Dermis blood vessel endothelial cell (primary cell): ENCODE measurements at regions not wholly inside any gene's neighbourhood (a gene's known extent, or its start where the extent isn't known, plus 50 kb on each side); places are given as distances from the start of the nearest gene placed in this dataset.

Experiments
- DNase-seq: peaks from one replicate; pipeline ENCODE4 v3.0.0; 2010

- no peak for DNase-seq
Measured at GRCh38 chr2:204332706-204333105, 212.6 kb upstream of the PARD3B start.

GRCh38 chr2:204333861-204334260, 211.4 kb upstream of the PARD3B start:
- DNase-seq, result no peak

GRCh38 chr2:204335451-204336058, 209.7 kb upstream of the PARD3B start:
- DNase-seq, result no peak

DNA sequence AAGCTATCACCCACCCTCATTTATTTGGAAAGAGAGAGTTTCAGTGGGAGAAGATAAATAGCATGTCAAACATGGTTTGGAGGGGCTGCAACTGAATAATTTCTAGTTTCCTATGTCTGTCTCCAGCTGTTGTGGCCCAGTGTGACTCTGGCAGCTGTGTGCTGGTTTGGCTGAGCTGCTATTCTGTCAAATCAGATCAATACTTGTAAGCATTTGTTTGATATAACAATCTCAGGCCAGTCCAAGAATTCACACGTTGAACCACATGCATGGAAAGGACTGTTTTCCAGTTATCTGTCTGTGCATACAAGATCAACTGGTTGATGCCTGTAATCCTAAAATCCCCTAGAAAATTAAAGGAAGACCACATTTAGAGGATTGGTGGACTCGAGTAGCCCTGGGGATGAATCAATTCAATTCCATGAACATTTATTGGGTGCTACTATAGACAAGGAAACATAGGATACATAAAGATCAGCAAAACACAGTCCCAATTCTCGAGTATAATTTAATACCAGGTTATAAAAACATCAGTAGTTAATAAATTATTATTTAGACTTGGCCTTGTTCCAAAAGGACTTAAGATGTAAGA, 209.0 kb upstream of the PARD3B start:
- no peak for DNase-seq

DNA sequence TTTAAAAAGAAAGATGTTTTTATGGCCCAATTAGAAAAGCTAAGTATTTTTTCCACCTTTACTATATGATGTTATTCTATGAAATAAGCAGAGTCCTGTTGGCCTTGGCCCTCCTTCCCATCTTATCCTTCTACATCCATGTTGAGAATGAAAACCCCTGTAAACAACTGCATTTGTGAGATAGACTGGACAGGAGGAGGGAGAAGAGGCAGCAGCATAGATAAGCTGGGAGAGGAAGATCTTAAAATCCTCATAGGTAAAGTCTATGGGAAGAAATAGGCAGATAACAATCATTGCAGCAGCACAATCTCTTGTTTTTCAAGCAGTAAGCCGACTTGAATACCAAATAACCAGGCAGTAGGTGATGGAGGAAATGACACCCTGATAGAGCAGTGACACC, 207.6 kb upstream of the PARD3B start:
- no peak for DNase-seq

GRCh38 chr2:204339212-204339715, 206.0 kb upstream of the PARD3B start:
- DNase-seq, result no peak

DNA sequence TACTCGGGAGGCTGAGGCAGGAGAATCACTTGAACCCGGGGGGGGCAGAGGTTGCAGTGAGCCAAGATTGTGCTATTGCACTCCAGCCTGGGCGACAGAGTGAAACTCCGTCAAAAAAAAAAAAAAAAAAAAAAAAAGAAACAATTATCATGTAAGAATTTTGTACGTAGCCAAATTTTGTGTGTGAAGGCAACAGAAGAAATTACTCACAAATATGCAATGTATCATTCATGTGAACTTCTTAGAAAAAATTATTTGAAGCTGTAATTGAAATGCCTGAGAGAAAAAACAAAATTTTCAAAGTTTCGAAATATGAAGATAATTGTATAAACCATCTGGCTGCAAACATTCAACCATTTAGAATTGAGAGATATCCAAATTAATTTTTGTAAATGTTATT, 204.8 kb upstream of the PARD3B start:
- no peak for DNase-seq

GRCh38 chr2:204341887-204342276, 203.4 kb upstream of the PARD3B start:
- DNase-seq, result no peak

GRCh38 chr2:204343685-204344084, 201.6 kb upstream of the PARD3B start:
- DNase-seq, result no peak

- no peak for DNase-seq
Measured at GRCh38 chr2:204344119-204344518, 201.2 kb upstream of the PARD3B start.

DNA sequence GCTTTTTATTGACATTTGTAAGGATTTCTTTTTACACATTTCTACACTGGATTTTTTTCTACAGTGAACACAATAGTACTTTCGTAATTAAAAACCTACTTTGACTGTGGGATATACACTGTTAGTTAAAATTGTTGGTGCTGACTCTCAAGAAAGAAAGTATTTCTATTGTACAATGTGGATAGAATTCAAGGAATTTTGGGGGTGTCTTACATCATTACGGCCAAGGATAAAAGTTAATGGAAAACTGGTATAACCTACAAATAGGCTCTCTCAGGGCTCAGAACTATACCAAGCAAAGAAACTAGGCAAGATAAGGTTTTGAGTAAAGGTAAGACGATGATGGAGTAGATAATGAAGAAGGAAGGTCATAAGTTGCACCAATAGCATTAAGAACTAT, 198.4 kb upstream of the PARD3B start:
- no peak for DNase-seq

GRCh38 chr2:204353823-204354222, 191.5 kb upstream of the PARD3B start:
- no peak for DNase-seq

GRCh38 chr2:204354442-204354856, 190.8 kb upstream of the PARD3B start:
- no peak for DNase-seq

GRCh38 chr2:204355688-204356087, 189.6 kb upstream of the PARD3B start:
- DNase-seq, result no peak

DNA sequence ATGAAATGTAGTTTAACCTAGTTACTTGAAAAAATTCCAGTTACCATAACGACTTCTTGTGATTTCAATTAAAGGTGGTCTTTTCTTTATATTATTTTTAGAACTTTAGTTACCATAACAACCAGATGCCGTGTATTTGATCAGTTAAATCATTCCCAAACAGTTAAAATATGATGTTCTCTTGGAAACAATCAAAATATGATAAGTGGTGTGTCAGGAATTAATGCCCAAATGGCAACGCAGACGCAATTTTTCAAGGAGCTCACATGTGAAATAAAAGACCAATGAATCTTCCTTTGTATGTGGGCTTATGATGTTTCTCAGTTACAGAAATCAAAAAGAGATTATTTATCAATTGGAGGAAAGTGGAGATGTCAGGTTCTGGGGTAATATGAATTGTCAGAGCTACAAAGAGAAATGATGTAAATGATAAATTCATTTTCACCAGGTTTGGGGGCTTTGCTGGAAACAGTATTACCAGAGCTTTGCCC, 189.1 kb upstream of the PARD3B start:
- DNase-seq, result no peak

- DNase-seq, result no peak
Measured at GRCh38 chr2:204357286-204357685, 188.0 kb upstream of the PARD3B start.

DNA sequence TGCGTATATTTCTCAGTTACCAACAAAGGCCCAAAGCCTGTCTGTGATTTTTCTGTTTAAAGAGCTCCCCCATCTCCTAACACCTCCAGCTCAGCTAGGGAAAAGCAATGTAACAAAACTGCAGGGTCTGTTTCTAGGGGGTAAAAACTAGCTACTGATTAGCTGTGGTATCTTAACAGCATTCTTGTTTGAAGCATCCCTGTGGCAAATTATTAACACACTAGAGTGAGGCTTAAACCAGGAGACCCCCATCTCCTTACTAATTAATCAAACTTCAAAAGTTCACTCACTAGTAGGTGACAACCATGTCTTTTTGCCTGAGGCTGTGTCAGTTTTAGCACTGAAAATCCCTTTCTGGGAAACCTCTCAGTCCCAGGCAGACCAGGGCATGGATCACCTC, 186.2 kb upstream of the PARD3B start:
- DNase-seq, result no peak

DNA sequence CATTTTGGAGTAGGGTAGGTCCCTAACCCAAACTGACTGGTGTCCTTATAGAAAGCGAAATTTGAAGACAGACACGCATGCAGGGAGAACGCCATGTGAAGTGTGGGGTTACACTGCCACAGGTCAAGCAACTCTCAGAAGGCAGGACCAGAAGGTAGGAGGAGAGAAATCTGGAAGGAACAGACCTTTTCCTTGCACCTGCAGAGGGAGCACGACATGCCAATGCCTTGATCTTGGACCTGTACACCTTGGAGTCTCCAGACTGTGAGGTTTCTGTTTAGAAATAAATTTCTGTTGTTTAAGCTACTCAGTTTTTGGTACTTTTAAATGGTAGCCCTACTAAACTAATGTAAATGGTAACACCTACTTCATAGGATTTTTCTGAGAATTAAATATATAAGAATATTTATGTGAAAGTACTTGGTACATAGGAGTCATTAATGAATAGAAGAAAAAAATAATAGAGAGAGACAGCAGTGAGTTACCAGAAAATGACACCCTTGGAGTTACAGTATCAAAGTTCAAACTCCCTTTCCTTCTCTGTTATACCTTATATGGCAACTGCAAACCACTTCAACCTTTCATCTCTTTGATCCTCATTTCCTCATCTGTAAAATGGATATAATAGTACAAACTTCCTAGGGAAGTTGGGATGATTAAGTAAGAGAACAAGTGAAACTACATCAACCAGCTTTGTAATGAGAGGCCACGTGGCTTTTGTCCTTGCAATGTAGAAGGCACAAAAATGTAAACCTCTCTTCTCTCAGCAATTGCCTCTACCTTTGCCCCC, 184.9 kb upstream of the PARD3B start:
- DNase-seq, result no peak

DNA sequence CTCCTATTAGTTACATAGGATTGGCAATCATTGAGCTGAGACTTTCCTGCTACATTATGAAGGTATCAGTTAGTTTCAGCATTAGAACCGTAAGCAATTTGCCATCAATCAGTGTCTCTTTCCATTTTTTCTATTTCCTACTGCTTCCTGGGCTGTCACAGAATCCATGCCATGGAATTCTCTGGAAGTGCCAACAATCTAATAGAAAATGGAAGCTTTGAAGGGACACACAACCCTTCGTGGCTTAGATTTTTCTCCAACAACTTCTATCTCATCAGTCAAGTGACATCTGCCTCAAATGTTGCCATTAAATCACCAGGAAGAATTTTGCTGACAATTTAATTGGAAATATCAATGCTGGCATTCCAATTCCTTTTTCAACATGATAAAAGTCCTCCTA, 183.5 kb upstream of the PARD3B start:
- DNase-seq, result no peak

DNA sequence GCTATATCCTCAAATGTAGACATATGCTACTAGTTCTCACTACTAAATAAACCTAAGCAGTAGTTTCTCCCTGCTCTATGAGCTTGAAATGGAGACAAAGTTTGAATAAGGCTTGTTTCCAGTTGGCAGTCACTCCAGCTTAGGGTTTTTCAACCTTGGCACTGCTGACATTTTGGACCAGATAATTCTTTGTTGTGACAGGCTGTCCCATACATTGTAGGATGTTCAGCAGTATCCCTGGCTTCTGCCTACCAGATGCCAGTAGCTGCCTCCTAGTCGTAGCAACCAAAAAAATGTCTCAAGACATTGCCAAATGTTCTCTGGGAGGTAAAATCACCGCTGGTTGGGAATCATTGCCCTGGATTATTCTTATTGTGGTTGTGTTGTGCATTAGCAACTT, 182.7 kb upstream of the PARD3B start:
- no peak for DNase-seq

DNA sequence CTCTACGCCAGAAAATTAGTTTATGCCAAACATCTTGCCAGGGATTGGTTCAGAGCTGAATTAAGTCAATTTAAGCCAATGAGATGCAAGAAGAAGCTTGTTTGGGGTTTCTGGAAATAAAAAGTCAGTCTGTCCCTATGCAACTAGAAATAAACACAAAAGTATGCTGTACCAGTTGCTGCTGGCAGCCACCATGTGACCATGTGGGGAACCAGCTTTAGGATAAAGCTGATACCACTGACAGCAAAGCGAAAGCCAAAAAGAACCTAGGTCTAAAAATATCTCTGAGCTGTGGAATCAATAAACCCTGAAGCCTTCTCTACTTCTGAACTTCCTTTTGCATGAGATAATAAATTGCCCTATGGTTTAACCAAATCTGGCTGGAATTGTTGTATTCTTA, 181.8 kb upstream of the PARD3B start:
- DNase-seq, result no peak

- no peak for DNase-seq
Measured at GRCh38 chr2:204364860-204365535, 180.3 kb upstream of the PARD3B start.

- peak; percentile 3 for DNase-seq
Measured at GRCh38 chr2:204365811-204366210, 179.5 kb upstream of the PARD3B start.
